HG03565 (cell line): ENCODE measurements at regions not wholly inside any gene's neighbourhood (a gene's known extent, or its start where the extent isn't known, plus 50 kb on each side); places are given as distances from the start of the nearest gene placed in this dataset.
"Not testable (repeated sequence)": the region's sequence is repeated elsewhere in the genome, so short reads cannot be mapped to it uniquely, and the experiment has no call there.

ENCODE experiments used
- ATAC-seq: cut with Tn5 transposase; IDR thresholded peaks from one replicate; pipeline ENCODE4 v1.9.1; 2021; ENCODE audit warnings: mild to moderate bottlenecking, moderate library complexity; ENCODE audit not compliant: unreplicated experiment

DNA sequence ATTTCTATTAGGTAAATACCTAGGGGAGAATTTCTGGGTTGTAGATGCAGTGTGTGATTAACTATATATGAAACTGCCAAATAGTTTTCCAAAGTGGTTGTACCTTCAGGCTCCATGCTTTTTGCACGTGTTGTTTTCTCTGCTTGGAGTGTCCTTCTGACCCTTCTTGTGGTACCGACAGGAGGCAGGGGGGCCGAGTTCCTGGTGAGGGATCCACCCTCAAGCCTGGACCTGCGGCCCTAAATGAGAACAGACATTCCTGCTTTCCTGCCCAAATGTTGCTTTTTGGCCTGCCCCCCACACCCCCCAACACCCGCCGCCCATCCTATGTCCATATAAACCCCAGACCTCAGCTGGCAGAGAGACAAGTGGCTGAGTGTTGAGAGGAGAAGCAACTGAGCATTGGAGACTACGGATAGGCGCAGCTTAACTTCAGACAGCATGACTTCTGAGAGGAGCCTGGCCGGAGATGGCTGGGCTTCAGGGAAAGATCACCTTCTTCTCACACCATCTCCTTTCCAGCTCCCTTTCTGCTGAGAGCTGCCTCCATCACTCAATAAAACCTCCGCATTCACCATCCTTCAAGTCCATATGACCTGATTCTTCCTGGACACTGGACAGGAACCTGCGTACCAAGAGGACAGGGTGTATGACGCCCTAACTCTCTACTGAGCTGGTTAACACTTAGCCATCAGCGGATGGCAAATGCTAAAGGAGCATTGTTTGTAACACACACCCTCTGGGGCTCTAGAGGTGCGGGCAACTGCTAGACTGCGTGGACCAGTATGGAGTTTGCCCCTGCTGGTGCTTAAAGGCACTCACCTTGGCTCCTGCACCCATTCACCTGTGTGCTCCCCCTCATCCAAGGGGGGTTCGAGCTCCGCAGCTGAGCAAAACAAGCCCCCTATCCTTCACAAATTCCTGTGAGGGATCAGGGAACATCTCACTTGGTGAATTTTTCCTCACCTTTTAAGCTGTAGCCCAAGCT is 194.7 kb upstream of the FBXO33 start:
- ATAC-seq, result no peak

GRCh38 chr14:39621678-39622077 is 189.4 kb upstream of the FBXO33 start:
- no peak for ATAC-seq

DNA sequence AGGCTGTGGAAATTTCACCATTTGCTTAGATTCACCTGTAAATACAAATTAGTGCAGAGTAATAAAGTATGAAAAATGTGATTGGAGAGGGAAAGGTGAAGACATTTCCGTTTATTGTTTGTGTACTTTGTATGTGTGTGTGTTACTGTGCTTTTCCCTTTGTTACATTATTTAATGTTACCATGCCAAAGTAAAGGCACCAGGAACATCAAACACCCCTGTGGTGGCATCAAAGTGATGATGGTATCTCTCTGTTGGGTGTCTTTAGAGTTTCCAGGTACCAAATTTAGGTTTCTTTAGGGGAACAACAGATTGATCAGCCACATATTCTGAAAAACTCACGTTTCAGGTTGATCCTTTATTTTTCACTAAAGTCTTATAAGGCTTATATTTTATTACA is 189.0 kb upstream of the FBXO33 start:
- ATAC-seq, result no peak

DNA sequence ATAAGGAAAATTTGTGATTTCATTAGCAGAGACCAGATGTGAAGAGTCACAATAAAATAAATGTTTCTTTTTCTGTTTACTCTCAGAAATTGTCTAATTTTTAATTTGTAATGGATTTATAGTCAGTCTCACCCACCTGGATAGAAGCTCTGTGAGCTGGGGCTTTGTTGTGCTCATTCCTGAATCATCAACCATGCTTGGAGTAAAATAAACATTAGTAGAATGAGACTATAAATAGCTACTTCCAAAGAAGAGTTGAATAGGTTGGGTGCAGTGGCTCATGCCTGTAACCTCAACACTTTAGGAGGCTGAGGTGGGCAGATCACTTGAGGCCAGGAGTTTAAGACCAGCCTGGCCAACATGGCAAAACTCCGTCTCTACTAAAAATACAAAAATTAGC is 185.3 kb upstream of the FBXO33 start:
- ATAC-seq, result no peak

DNA sequence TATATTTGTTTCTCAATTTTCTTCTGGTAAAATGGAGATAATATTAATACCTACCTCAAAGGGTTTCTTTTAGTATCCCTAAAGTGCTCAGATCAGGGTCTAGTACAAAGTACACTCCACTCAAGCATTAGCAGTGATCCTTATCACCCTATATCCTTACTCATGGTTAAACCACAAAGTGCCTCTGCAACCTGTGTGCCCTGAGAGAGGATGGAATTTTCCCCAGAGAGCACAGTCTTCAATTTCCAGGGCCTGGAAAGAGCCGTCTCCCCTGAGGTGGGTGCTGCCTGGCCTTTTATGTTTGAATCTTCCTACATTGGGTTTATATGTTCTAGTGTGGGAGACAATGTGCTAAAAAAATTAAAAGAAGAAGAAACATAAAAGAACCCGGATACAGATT is 183.1 kb upstream of the FBXO33 start:
- no peak for ATAC-seq

DNA sequence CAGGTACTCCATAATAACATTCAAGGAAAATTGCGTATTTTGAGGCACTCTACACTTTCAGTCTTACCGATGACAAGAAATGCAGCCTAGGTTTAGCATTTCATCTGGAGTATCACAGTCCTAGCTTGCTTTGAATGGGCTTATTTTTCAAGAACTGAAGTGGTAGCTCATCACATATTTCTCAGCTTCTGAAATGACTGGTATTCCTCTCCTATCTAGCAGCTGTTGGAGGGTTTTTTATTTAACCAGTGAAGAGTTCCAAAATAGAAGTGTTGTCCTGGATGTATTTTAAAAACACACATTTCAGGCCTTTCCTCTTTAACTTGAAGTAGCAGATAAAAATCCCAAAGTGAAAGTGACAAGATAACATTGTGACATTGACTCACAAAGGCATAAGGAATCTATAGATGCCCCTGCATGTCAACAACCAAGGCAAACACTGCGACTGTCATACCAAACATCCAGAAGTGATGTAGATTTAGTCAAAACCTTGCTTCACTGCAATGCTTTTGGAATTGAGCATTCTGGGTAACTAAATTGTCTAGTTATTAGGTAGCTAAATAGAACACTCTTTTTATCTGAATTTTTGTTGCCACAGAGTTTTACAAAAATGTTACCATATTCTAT is 182.2 kb upstream of the FBXO33 start:
- no peak for ATAC-seq

DNA sequence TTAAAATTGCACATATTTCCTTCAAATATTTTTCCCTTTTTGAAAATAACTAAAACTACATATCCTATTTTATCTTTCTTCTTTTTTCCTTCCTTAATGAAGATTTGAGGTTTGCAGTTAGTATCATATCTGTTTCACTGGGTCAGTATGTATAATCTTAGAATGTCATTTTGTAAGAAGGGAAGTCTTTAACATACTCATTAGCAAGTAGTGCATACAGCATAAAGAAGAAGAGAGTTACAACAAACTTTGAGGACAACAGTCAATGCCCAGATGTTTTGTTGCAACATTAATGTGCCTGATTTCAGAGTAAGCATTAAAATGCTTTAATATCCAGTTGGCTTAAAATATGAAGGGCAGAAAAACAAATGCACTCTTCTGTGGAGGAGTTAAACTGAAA is 176.9 kb upstream of the FBXO33 start:
- no peak for ATAC-seq

- ATAC-seq, result no peak
Measured at GRCh38 chr14:39607978-39608377, 175.7 kb upstream of the FBXO33 start.

GRCh38 chr14:39603942-39604341 is 171.7 kb upstream of the FBXO33 start:
- no peak for ATAC-seq

DNA sequence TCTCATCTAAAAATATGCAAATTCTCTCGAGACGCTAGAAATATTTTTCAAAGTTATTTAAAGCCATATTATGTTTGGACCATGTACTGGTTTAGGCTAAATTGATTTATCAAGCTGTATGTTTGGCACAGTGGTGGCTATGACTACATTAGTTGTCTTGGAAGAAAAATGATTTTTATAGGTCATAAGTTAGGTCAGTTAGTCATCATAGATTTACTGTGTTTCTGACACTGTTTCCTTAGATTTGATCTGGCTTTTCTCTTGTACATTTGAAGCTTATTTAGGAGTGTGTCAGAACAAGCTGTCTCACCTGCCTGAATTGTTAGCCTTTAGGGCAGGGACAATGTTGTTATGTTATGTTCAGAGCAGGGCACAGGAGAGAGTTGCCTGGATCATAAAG is 161.1 kb upstream of the FBXO33 start:
- no peak for ATAC-seq

DNA sequence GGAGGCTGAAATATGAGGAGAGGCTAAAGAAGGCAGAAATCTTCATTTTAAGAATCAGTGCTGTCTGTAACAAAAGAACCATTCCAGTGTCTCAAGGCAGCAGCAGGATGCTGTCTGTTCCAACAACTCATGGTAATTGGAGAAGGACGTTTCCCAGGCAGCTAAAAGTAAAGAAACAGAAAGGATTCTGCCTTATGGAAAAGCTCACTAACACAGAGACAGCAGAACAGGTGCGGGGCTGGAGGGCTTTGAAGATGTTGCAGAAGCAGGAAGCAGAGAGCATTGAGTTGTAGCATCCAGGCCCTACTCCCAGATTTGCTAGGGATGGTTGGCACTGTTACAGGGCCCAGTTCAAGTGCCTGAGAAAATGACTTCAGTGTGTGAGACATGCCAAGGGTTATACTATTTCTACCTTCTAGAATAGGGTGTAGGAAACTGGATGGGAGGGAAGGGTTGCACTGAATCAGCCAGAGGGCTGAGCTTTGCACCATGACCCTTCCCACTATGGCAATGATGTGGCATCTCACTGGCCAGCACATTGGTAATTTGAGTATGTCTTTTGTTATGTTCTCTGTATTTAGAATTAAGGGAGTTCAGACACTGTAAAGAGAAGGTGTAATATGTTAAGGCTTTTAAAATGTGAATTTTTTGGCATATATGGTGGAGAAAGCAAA is 160.0 kb upstream of the FBXO33 start:
- no peak for ATAC-seq

DNA sequence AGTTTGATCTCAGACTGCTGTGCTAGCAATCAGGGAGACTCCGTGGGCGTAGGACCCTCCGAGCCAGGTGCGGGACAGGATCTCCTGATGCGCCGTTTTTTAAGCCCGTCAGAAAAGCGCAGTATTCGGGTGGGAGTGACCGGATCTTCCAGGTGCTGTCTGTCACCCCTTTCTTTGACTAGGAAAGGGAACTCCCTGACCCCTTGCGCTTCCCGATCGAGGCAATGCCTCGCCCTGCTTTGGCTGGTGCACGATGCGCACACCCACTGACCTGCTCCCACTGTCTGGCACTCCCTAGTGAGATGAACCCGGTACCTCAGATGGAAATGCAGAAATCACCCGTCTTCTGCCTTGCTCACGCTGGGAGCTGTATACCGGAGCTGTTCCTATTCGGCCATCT is 157.6 kb upstream of the FBXO33 start:
- not testable (repeated sequence) for ATAC-seq

- no peak for ATAC-seq
Measured at GRCh38 chr14:39582028-39582654, 149.9 kb upstream of the FBXO33 start.

- no peak for ATAC-seq
Measured at GRCh38 chr14:39581474-39581873, 149.2 kb upstream of the FBXO33 start.

GRCh38 chr14:39580696-39581095 is 148.5 kb upstream of the FBXO33 start:
- no peak for ATAC-seq

DNA sequence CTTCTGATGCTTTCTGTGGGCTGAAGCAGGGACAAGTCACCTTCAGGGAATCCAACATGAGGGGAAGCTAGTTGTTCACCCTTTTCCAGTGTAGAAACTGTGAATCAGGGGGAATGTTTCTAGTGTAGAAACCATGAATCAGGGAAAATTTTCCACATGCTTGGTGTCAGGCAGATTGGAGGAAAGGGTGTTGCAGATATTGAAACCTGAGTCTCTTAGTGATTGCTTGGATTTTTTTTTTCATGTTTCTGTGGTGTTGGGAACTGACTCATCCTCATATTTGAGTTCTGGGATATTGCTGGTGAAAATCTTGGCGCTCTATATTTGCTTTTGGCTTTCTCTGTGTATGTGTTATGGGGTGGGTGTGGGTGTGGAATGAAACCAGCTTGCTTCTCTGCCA is 144.5 kb upstream of the FBXO33 start:
- ATAC-seq, result no peak

- ATAC-seq, result no peak
Measured at GRCh38 chr14:39576258-39576657, 144.0 kb upstream of the FBXO33 start.

GRCh38 chr14:39568809-39569538 is 136.7 kb upstream of the FBXO33 start:
- ATAC-seq, result peak; percentile 83

- ATAC-seq, result no peak
Measured at GRCh38 chr14:39566795-39567194, 134.6 kb upstream of the FBXO33 start.

GRCh38 chr14:39563361-39563760 is 131.1 kb upstream of the FBXO33 start:
- ATAC-seq, result no peak

GRCh38 chr14:39562175-39562574 is 129.9 kb upstream of the FBXO33 start:
- no peak for ATAC-seq
